ENCODE measurements at regions not wholly inside any gene's neighbourhood (a gene's known extent, or its start where the extent isn't known, plus 50 kb on each side); places are given as distances from the start of the nearest gene placed in this dataset.

DNA sequence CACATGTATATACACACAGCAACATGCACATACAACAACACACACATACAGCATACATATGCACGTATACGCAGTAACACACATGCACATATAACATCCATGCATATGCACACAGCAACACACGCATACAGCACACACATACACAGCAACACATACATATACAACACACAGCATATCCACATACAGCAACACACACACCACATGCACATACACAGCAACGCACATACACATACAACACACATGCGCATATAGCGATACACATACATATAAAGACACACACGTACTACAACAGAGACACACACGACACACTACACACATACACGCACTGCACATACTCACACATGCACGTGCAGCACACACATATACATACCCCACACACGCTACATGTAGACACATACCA is 187.8 kb downstream of the GLI2 start:
- H3K27me3 Mint-ChIP-seq (ENCODE audit: low read depth) = no peaks in the 10 kb centered on the region
- CTCF ChIA-PET = no interaction called here
- DNase-seq (ENCODE audit: low spot score) = no peak

More for the DNA sequence above, 187.8 kb downstream of the GLI2 start:
- Mint-ChIP-seq H3K9me3 (no peaks in the 10 kb centered on the region), H3K36me3 (peaks cover 4% of the 10 kb centered on the region; the same call in 1 of the 2 replicates), H3K4me1 (no peaks in the 10 kb centered on the region), H3K27ac (no peak overlapping the region), H3K4me3 (no peak overlapping the region)
- TF ChIP-seq, protein P1, sequence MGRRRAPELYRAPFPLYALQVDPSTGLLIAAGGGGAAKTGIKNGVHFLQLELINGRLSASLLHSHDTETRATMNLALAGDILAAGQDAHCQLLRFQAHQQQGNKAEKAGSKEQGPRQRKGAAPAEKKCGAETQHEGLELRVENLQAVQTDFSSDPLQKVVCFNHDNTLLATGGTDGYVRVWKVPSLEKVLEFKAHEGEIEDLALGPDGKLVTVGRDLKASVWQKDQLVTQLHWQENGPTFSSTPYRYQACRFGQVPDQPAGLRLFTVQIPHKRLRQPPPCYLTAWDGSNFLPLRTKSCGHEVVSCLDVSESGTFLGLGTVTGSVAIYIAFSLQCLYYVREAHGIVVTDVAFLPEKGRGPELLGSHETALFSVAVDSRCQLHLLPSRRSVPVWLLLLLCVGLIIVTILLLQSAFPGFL (CRISPR knock-in tag; IDR thresholded peaks at IDR 0.05; ENCODE audit: borderline replicate concordance) = no peak
- TF ChIP-seq ZNF425 (CRISPR knock-in tag; conservative IDR thresholded peaks at IDR 0.05) (no peak), SOX15 (CRISPR knock-in tag; IDR thresholded peaks at IDR 0.05) (no peak), CREM (CRISPR knock-in tag; IDR thresholded peaks at IDR 0.05) (no peak), ZNF671 (CRISPR knock-in tag; IDR thresholded peaks at IDR 0.05) (no peak), ZNF317 (CRISPR knock-in tag; IDR thresholded peaks at IDR 0.05; ENCODE audit: borderline replicate concordance, low read depth) (no peak), CTCF (IDR thresholded peaks at IDR 0.05) (no peak), OVOL2 (CRISPR knock-in tag; IDR thresholded peaks at IDR 0.05; ENCODE audit: borderline replicate concordance) (no peak), NR3C1 (CRISPR knock-in tag; conservative IDR thresholded peaks at IDR 0.05; ENCODE audit: low read depth) (no peak), TEAD4 (CRISPR knock-in tag; IDR thresholded peaks at IDR 0.05) (no peak), MLX (CRISPR knock-in tag; IDR thresholded peaks at IDR 0.05) (no peak)
- TF ChIP-seq, protein P2, sequence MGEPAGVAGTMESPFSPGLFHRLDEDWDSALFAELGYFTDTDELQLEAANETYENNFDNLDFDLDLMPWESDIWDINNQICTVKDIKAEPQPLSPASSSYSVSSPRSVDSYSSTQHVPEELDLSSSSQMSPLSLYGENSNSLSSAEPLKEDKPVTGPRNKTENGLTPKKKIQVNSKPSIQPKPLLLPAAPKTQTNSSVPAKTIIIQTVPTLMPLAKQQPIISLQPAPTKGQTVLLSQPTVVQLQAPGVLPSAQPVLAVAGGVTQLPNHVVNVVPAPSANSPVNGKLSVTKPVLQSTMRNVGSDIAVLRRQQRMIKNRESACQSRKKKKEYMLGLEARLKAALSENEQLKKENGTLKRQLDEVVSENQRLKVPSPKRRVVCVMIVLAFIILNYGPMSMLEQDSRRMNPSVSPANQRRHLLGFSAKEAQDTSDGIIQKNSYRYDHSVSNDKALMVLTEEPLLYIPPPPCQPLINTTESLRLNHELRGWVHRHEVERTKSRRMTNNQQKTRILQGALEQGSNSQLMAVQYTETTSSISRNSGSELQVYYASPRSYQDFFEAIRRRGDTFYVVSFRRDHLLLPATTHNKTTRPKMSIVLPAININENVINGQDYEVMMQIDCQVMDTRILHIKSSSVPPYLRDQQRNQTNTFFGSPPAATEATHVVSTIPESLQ (CRISPR knock-in tag; IDR thresholded peaks at IDR 0.05) = no peak
- TF ChIP-seq, protein P3, sequence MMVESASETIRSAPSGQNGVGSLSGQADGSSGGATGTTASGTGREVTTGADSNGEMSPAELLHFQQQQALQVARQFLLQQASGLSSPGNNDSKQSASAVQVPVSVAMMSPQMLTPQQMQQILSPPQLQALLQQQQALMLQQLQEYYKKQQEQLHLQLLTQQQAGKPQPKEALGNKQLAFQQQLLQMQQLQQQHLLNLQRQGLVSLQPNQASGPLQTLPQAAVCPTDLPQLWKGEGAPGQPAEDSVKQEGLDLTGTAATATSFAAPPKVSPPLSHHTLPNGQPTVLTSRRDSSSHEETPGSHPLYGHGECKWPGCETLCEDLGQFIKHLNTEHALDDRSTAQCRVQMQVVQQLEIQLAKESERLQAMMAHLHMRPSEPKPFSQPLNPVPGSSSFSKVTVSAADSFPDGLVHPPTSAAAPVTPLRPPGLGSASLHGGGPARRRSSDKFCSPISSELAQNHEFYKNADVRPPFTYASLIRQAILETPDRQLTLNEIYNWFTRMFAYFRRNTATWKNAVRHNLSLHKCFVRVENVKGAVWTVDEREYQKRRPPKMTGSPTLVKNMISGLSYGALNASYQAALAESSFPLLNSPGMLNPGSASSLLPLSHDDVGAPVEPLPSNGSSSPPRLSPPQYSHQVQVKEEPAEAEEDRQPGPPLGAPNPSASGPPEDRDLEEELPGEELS (CRISPR knock-in tag; IDR thresholded peaks at IDR 0.05) = no peak
- TF ChIP-seq, protein P4, sequence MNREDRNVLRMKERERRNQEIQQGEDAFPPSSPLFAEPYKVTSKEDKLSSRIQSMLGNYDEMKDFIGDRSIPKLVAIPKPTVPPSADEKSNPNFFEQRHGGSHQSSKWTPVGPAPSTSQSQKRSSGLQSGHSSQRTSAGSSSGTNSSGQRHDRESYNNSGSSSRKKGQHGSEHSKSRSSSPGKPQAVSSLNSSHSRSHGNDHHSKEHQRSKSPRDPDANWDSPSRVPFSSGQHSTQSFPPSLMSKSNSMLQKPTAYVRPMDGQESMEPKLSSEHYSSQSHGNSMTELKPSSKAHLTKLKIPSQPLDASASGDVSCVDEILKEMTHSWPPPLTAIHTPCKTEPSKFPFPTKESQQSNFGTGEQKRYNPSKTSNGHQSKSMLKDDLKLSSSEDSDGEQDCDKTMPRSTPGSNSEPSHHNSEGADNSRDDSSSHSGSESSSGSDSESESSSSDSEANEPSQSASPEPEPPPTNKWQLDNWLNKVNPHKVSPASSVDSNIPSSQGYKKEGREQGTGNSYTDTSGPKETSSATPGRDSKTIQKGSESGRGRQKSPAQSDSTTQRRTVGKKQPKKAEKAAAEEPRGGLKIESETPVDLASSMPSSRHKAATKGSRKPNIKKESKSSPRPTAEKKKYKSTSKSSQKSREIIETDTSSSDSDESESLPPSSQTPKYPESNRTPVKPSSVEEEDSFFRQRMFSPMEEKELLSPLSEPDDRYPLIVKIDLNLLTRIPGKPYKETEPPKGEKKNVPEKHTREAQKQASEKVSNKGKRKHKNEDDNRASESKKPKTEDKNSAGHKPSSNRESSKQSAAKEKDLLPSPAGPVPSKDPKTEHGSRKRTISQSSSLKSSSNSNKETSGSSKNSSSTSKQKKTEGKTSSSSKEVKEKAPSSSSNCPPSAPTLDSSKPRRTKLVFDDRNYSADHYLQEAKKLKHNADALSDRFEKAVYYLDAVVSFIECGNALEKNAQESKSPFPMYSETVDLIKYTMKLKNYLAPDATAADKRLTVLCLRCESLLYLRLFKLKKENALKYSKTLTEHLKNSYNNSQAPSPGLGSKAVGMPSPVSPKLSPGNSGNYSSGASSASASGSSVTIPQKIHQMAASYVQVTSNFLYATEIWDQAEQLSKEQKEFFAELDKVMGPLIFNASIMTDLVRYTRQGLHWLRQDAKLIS (CRISPR knock-in tag; IDR thresholded peaks at IDR 0.05; ENCODE audit: borderline replicate concordance) = no peak
- TF ChIP-seq, protein P5, sequence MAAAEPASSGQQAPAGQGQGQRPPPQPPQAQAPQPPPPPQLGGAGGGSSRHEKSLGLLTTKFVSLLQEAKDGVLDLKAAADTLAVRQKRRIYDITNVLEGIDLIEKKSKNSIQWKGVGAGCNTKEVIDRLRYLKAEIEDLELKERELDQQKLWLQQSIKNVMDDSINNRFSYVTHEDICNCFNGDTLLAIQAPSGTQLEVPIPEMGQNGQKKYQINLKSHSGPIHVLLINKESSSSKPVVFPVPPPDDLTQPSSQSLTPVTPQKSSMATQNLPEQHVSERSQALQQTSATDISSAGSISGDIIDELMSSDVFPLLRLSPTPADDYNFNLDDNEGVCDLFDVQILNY (CRISPR knock-in tag; IDR thresholded peaks at IDR 0.05) = no peak
- TF ChIP-seq, protein P6, sequence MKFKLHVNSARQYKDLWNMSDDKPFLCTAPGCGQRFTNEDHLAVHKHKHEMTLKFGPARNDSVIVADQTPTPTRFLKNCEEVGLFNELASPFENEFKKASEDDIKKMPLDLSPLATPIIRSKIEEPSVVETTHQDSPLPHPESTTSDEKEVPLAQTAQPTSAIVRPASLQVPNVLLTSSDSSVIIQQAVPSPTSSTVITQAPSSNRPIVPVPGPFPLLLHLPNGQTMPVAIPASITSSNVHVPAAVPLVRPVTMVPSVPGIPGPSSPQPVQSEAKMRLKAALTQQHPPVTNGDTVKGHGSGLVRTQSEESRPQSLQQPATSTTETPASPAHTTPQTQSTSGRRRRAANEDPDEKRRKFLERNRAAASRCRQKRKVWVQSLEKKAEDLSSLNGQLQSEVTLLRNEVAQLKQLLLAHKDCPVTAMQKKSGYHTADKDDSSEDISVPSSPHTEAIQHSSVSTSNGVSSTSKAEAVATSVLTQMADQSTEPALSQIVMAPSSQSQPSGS (CRISPR knock-in tag; IDR thresholded peaks at IDR 0.05; ENCODE audit: borderline replicate concordance, low read depth) = no peak
- POLR2A ChIA-PET = no interaction called here
- no peak for ATAC-seq
